ENCODE measurements at regions not wholly inside any gene's neighbourhood (a gene's known extent, or its start where the extent isn't known, plus 50 kb on each side); places are given as distances from the start of the nearest gene placed in this dataset.
A peak's percentile ranks its signal among the peaks of the same experiment; 100 is the strongest.

DNA sequence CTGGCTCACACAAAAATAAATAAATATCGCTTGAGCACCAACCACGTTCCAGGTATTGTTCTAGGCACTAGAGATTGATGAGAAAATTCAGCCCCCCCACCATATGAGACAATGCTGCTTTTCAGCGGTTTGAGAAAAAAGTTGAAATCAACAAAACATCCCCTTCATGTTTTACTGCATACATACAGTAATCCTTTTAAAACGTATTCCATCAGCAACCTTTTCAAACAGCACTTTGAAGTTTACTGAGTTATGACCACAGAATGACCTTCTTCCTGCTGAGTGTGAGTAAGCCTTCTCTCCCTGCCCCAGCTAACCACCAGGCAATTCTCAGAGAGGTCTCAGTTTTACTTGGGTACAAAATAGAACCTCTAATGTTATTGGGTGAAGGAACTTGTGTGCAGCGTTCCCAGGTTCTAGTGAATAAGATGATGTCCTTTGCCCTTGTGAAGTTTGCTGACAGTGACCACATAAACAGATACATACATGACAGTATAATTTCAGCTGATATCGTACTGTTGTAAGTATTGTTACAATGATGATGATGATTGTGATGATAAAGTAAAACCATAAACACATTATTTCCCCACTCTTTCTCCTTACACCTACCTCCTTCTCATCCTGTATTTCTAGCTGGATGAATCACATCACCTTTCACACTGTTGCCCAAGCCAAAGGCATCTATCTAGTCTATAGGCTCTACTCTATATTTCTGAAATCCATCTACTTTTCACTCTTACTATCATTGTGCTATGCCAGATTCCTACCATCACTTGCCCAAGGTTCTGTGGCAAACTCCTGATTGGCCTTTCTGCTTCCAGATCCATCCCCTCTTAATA lies 124.4 kb upstream of the KRR1 start (continued):
- TF ChIP-seq ZNF302 (tag by site-specific recombination; IDR thresholded peaks at IDR 0.05; ENCODE audit: low read depth) (no peak), FEZF1 (tag by site-specific recombination; IDR thresholded peaks at IDR 0.05) (peak; percentile 69; the same call in 1 of the 2 replicates), ZBTB21 (tag by site-specific recombination; IDR thresholded peaks at IDR 0.05) (peak; percentile 62; the same call in 1 of the 2 replicates), ZNF747 (tag by site-specific recombination; IDR thresholded peaks at IDR 0.05) (no peak), ZNF792 (tag by site-specific recombination; IDR thresholded peaks at IDR 0.05) (no peak), ZNF843 (tag by site-specific recombination; IDR thresholded peaks at IDR 0.05) (peak; percentile 76; the same call in 1 of the 2 replicates), ZNF544 (tag by site-specific recombination; IDR thresholded peaks at IDR 0.05) (no peak), ZNF777 (tag by site-specific recombination; IDR thresholded peaks at IDR 0.05; ENCODE audit: borderline replicate concordance) (no peak), ZNF341 (tag by site-specific recombination; IDR thresholded peaks at IDR 0.05; ENCODE audit: low read depth) (no peak)
- TF ChIP-seq, protein P1, sequence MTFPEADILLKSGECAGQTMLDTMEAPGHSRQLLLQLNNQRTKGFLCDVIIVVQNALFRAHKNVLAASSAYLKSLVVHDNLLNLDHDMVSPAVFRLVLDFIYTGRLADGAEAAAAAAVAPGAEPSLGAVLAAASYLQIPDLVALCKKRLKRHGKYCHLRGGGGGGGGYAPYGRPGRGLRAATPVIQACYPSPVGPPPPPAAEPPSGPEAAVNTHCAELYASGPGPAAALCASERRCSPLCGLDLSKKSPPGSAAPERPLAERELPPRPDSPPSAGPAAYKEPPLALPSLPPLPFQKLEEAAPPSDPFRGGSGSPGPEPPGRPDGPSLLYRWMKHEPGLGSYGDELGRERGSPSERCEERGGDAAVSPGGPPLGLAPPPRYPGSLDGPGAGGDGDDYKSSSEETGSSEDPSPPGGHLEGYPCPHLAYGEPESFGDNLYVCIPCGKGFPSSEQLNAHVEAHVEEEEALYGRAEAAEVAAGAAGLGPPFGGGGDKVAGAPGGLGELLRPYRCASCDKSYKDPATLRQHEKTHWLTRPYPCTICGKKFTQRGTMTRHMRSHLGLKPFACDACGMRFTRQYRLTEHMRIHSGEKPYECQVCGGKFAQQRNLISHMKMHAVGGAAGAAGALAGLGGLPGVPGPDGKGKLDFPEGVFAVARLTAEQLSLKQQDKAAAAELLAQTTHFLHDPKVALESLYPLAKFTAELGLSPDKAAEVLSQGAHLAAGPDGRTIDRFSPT (tag by site-specific recombination; IDR thresholded peaks at IDR 0.05), result peak; percentile 24; the same call in 1 of the 2 replicates

DNA sequence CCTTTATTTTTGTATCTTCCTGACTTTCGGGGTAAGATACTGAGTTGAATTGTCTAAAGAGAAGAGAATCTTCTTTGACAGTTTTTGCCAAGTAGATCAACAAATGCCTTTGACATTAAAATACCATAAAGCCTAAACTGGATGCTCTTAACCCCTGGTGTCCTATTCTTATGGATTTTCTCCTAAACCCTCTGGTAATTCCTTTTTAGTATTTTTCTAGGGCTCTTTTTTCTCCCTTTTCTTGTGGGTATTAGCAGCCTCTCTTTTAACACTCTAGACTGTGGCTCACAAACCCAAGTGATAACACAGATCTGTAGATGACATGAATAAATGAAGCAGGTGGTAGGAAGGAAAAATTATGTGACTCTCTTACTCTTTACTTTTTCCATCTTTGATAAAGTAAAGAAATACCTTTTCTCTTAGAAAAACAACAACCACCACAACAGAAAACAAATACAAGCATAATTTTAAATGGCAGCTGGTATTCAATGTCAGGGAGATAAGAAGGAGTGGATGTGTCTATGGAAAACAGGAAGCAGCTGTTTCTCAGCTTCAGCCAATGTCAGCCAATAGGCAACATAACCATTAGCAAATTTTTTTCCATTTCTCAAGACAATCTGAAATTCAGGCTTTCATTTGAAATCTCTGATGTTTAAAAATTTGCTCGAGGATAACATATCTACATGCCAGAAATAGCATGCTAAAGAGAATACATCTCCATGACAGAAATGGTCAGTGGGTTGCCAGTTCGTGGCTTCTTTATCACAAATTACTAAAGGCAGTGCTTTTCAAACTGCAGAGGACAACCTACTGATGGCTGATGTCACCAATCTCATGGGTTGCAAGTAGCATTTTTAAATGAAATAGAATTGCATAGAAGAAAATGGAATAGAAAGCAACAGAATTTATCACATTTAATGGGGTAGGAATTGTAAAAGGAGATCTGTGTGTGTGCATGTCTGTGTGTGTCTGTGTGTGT lies 123.1 kb upstream of the KRR1 start:
- no peak for TF ChIP-seq ZBTB21 (tag by site-specific recombination; IDR thresholded peaks at IDR 0.05)
- TF ChIP-seq ZNF132 (tag by site-specific recombination; IDR thresholded peaks at IDR 0.05; ENCODE audit: borderline replicate concordance), result no peak
- TF ChIP-seq, protein P1 (tag by site-specific recombination; IDR thresholded peaks at IDR 0.05), result no peak
- TF ChIP-seq KLF10 (tag by site-specific recombination; IDR thresholded peaks at IDR 0.05), result no peak
- no peaks in the 10 kb centered on the region for H3K36me3 ChIP-seq (ENCODE audit: control insufficient read depth in 2 of 2, insufficient read depth in 1 of 2, low read length in 2 of 2)
- CTCF ChIA-PET, result interaction anchor here (0.7 kb wide), 1 partner anchor 85 kb away, joined by 4 read pairs; no protein-coding TSS in a partner anchor
- H3K27ac ChIP-seq (ENCODE audit: extremely low read depth, low read depth, low read length), result no peak overlapping the region
- H3K4me3 ChIP-seq (ENCODE audit: low read depth, low read length), result no peak overlapping the region
- H3K9me3 ChIP-seq (ENCODE audit: control insufficient read depth, insufficient read depth, low read depth, low read length), result no peaks in the 10 kb centered on the region
- POLR2A ChIA-PET, result no interaction called here
- peaks cover 5% of the 10 kb centered on the region for H3K4me1 ChIP-seq (ENCODE audit: control insufficient read depth, insufficient read depth, low read length)

DNA sequence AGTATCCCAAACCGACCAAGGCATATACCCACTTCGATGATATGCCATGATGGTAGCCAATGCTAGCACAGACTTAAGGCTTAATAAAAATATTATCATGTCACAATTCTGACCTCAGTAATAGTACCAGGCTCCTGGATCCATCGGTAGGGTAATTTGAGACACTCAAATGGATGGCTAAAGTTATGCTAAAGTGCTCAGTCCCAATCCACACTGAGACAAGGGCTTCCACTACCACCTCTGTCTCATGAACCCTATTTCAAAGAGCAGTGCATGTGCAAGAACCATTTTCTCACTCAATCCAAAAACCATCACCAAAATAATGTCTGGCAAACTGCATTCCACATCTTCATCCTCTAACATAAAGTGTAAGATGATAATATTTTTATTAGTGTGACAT lies 122.4 kb upstream of the KRR1 start:
- ChIA-PET POLR2A (no interaction called here), CTCF (no interaction called here)
- H3K9me3 ChIP-seq (ENCODE audit: control insufficient read depth, insufficient read depth, low read depth, low read length), result no peaks in the 10 kb centered on the region
- no peaks in the 10 kb centered on the region for H3K36me3 ChIP-seq (ENCODE audit: control insufficient read depth in 2 of 2, insufficient read depth in 1 of 2, low read length in 2 of 2)
- H3K4me3 ChIP-seq (ENCODE audit: low read depth, low read length), result no peak overlapping the region
- no peak overlapping the region for H3K27ac ChIP-seq (ENCODE audit: extremely low read depth, low read depth, low read length)
- peaks cover 5% of the 10 kb centered on the region for H3K4me1 ChIP-seq (ENCODE audit: control insufficient read depth, insufficient read depth, low read length)
- TF ChIP-seq SP3 (tag by site-specific recombination; IDR thresholded peaks at IDR 0.05) (no peak), ZNF626 (tag by site-specific recombination; IDR thresholded peaks at IDR 0.05) (no peak), ZNF624 (tag by site-specific recombination; IDR thresholded peaks at IDR 0.05) (no peak), ZNF324 (tag by site-specific recombination; IDR thresholded peaks at IDR 0.05) (no peak), BCL11B (tag by site-specific recombination; IDR thresholded peaks at IDR 0.05; ENCODE audit: low read depth) (no peak), ZNF138 (tag by site-specific recombination; IDR thresholded peaks at IDR 0.05; ENCODE audit: borderline replicate concordance) (no peak), ZNF416 (tag by site-specific recombination; IDR thresholded peaks at IDR 0.05) (no peak), MEIS1 (CRISPR knock-in tag; IDR thresholded peaks at IDR 0.05; ENCODE audit: borderline replicate concordance) (no peak), ZNF621 (tag by site-specific recombination; IDR thresholded peaks at IDR 0.05) (no peak)
- TF ChIP-seq, protein P2, sequence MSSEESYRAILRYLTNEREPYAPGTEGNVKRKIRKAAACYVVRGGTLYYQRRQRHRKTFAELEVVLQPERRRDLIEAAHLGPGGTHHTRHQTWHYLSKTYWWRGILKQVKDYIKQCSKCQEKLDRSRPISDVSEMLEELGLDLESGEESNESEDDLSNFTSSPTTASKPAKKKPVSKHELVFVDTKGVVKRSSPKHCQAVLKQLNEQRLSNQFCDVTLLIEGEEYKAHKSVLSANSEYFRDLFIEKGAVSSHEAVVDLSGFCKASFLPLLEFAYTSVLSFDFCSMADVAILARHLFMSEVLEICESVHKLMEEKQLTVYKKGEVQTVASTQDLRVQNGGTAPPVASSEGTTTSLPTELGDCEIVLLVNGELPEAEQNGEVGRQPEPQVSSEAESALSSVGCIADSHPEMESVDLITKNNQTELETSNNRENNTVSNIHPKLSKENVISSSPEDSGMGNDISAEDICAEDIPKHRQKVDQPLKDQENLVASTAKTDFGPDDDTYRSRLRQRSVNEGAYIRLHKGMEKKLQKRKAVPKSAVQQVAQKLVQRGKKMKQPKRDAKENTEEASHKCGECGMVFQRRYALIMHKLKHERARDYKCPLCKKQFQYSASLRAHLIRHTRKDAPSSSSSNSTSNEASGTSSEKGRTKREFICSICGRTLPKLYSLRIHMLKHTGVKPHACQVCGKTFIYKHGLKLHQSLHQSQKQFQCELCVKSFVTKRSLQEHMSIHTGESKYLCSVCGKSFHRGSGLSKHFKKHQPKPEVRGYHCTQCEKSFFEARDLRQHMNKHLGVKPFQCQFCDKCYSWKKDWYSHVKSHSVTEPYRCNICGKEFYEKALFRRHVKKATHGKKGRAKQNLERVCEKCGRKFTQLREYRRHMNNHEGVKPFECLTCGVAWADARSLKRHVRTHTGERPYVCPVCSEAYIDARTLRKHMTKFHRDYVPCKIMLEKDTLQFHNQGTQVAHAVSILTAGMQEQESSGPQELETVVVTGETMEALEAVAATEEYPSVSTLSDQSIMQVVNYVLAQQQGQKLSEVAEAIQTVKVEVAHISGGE (tag by site-specific recombination; conservative IDR thresholded peaks at IDR 0.05; ENCODE audit: low read depth), result no peak
